ENCODE measurements at regions not wholly inside any gene's neighbourhood (a gene's known extent, or its start where the extent isn't known, plus 50 kb on each side); places are given as distances from the start of the nearest gene placed in this dataset.
"Not testable (repeated sequence)": the region's sequence is repeated elsewhere in the genome, so short reads cannot be mapped to it uniquely, and the experiment has no call there.

GRCh38 chr11:127789927-127790326, 789.4 kb upstream of the KIRREL3 start:
- Mint-ChIP-seq H3K27ac (no peak overlapping the region), H3K36me3 (ENCODE audit: low read depth) (no peaks in the 10 kb centered on the region), H3K4me1 (ENCODE audit: low read depth) (no peaks in the 10 kb centered on the region), H3K27me3 (ENCODE audit: insufficient read depth) (no peaks in the 10 kb centered on the region), H3K9me3 (no peaks in the 10 kb centered on the region), H3K4me3 (no peak overlapping the region)
- intact Hi-C loops (cut with micrococcal nuclease) = no loop called here
- DNase-seq (ENCODE audit: low spot score) = no peak

DNA sequence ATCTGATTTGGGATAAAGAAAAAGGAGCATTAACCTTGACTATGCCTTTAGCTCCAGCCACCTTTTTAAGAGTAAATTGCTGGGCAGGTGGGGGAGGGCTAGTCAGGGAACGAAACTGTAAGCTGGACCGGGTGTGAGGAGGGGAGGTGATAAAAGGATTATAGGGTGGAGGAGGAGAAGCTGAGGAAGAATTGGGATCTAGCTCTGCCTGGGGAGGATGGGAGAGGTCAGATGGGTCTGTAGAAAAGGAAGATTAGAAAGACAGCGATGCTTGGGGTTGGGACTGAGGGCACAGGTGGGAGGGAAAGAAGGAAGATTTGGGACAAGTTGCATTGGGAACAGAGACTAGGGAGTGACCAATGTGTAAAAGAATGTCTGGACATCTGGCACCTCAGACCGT, 772.4 kb upstream of the KIRREL3 start:
- H3K27ac Mint-ChIP-seq; H3K36me3 Mint-ChIP-seq (ENCODE audit: low read depth); H3K9me3 Mint-ChIP-seq; H3K27me3 Mint-ChIP-seq (ENCODE audit: insufficient read depth); DNase-seq (ENCODE audit: low spot score); H3K4me1 Mint-ChIP-seq (ENCODE audit: low read depth); intact Hi-C loops (cut with micrococcal nuclease); H3K4me3 Mint-ChIP-seq: not testable (repeated sequence)

- H3K27me3 Mint-ChIP-seq (ENCODE audit: insufficient read depth); intact Hi-C loops (cut with micrococcal nuclease); H3K27ac Mint-ChIP-seq; H3K9me3 Mint-ChIP-seq; H3K4me3 Mint-ChIP-seq; H3K4me1 Mint-ChIP-seq (ENCODE audit: low read depth); DNase-seq (ENCODE audit: low spot score); H3K36me3 Mint-ChIP-seq (ENCODE audit: low read depth): not testable (repeated sequence)
These were observed 768.4 kb upstream of the KIRREL3 start for GRCh38 chr11:127768931-127769330.

DNA sequence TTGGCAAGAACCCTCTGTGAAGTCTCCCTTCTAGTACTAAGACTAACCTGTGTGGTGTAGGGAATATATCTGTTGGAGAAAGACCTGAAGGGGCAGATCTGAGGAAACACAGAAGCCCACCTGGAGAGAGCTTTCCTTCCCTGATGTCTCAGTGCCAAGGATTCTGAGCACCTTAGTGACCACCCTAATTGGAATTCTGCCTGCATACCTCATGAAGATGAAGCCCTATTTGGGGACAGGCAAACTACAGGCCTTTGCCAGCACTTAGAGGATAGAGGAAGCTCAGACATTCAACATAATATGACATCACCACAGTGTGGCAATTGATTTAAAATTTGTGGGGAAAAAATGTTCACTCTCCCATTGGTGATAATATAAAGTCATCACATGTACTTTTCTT, 766.2 kb upstream of the KIRREL3 start:
- DNase-seq (ENCODE audit: low spot score) = no peak
- no peak overlapping the region for H3K27ac Mint-ChIP-seq
- intact Hi-C loops (cut with micrococcal nuclease) = no loop called here
- H3K27me3 Mint-ChIP-seq (ENCODE audit: insufficient read depth) = no peaks in the 10 kb centered on the region
- H3K4me1 Mint-ChIP-seq (ENCODE audit: low read depth) = no peaks in the 10 kb centered on the region
- no peaks in the 10 kb centered on the region for H3K36me3 Mint-ChIP-seq (ENCODE audit: low read depth)
- no peak overlapping the region for H3K4me3 Mint-ChIP-seq
- no peaks in the 10 kb centered on the region for H3K9me3 Mint-ChIP-seq

GRCh38 chr11:127738771-127739286, 738.3 kb upstream of the KIRREL3 start:
- no peaks in the 10 kb centered on the region for H3K27me3 Mint-ChIP-seq (ENCODE audit: insufficient read depth)
- H3K36me3 Mint-ChIP-seq (ENCODE audit: low read depth) = no peaks in the 10 kb centered on the region
- no peak overlapping the region for H3K4me3 Mint-ChIP-seq
- no peak for DNase-seq (ENCODE audit: low spot score)
- H3K4me1 Mint-ChIP-seq (ENCODE audit: low read depth) = no peaks in the 10 kb centered on the region
- intact Hi-C loops (cut with micrococcal nuclease) = no loop called here
- H3K27ac Mint-ChIP-seq = no peak overlapping the region
- H3K9me3 Mint-ChIP-seq = no peaks in the 10 kb centered on the region

DNA sequence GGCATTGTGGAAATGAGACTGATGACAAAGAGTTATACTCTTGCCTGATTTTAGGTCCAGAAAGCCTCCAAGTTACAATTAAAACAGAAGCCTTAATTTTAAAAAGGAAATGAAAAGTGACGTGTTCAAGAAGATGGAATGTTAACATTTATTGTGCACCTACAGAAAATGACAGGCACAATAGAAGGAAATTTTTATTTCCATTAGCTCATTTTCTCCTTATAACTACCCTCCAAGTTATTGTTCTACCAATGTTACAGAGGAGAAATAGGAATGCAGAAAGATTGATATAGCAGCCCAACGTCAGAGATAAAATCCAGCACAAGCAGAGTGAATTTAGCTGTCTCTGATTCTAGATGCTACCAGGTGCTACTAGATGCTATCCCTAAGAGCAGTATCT, 736.9 kb upstream of the KIRREL3 start:
- Mint-ChIP-seq H3K36me3 (ENCODE audit: low read depth) (no peaks in the 10 kb centered on the region), H3K4me1 (ENCODE audit: low read depth) (no peaks in the 10 kb centered on the region), H3K9me3 (no peaks in the 10 kb centered on the region), H3K27me3 (ENCODE audit: insufficient read depth) (no peaks in the 10 kb centered on the region), H3K27ac (no peak overlapping the region), H3K4me3 (no peak overlapping the region)
- no peak for DNase-seq (ENCODE audit: low spot score)
- intact Hi-C loops (cut with micrococcal nuclease) = no loop called here

DNA sequence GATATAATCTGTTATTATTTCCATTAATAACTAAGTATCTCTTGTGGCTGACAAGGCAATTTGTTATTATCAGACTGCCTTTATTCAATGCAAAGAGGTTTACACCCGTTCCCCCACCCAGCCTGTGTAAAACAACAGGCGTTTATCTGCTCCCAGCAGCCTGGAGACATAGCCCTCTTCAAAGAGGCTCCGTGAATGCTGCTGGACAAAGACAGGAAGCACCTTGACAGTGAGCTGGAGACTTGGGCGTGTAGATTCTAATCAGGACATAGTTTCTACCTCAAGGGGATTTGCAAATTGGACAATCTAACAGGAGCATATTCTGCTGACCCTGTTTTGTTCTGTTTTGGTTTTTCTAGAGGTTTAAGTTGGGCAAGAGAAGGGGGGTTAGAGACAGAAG, 733.0 kb upstream of the KIRREL3 start:
- H3K4me1 Mint-ChIP-seq (ENCODE audit: low read depth) = no peaks in the 10 kb centered on the region
- no peaks in the 10 kb centered on the region for H3K9me3 Mint-ChIP-seq
- no peak overlapping the region for H3K27ac Mint-ChIP-seq
- no peak overlapping the region for H3K4me3 Mint-ChIP-seq
- DNase-seq (ENCODE audit: low spot score) = no peak
- H3K27me3 Mint-ChIP-seq (ENCODE audit: insufficient read depth) = no peaks in the 10 kb centered on the region
- intact Hi-C loops (cut with micrococcal nuclease) = no loop called here
- H3K36me3 Mint-ChIP-seq (ENCODE audit: low read depth) = no peaks in the 10 kb centered on the region

- no peaks in the 10 kb centered on the region for H3K27me3 Mint-ChIP-seq (ENCODE audit: insufficient read depth)
- H3K4me3 Mint-ChIP-seq = no peak overlapping the region
- no peaks in the 10 kb centered on the region for H3K4me1 Mint-ChIP-seq (ENCODE audit: low read depth)
These were observed 725.8 kb upstream of the KIRREL3 start for GRCh38 chr11:127726367-127726766.

DNA sequence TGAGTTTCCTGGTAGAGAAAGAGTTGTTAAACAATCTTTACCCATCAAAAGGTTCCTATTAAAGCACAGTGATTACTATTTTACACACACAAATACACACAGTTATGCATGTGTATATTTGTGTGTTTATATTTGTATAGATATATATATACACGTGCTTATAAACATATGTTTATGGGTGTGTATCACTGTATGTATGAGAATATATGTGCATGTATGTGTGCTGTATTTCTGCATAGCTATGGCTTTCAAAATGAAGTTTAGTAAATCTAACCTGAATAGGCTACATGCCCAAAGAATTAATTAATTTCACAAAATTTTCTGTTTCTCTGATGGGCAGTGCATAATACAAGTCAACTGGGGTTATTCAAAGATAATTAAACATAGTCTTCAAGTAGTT, 723.1 kb upstream of the KIRREL3 start:
- intact Hi-C loops (cut with micrococcal nuclease) = no loop called here
- H3K4me3 Mint-ChIP-seq = no peak overlapping the region
- H3K9me3 Mint-ChIP-seq = no peaks in the 10 kb centered on the region
- no peaks in the 10 kb centered on the region for H3K4me1 Mint-ChIP-seq (ENCODE audit: low read depth)
- no peaks in the 10 kb centered on the region for H3K36me3 Mint-ChIP-seq (ENCODE audit: low read depth)
- no peak overlapping the region for H3K27ac Mint-ChIP-seq
- H3K27me3 Mint-ChIP-seq (ENCODE audit: insufficient read depth) = no peaks in the 10 kb centered on the region
- DNase-seq (ENCODE audit: low spot score) = no peak

More at GRCh38 chr11:127726367-127726766, 725.8 kb upstream of the KIRREL3 start:
- no peaks in the 10 kb centered on the region for H3K9me3 Mint-ChIP-seq
- intact Hi-C loops (cut with micrococcal nuclease) = no loop called here
- DNase-seq (ENCODE audit: low spot score) = no peak
- H3K27ac Mint-ChIP-seq = no peak overlapping the region
- H3K36me3 Mint-ChIP-seq (ENCODE audit: low read depth) = no peaks in the 10 kb centered on the region

DNA sequence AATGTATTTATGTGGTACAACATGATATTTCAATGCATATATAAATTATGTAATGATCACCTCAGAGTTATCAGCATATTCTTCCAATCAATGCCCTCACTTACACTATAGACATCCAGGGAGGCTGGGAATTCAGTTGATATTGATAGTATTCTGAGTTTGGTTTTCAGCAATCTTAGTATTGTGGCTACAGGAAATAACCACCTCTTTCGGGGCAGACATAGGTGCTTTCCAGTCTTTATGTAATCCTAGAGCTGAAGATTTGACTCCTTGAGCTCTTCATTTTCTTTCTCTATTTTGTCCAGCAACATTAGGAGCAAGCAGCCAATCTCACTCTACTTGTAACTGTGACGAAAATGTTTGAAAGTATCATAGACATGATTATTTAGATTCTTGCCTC, 712.7 kb upstream of the KIRREL3 start:
- H3K4me3 Mint-ChIP-seq = no peak overlapping the region
- H3K27ac Mint-ChIP-seq = no peak overlapping the region
- no peaks in the 10 kb centered on the region for H3K36me3 Mint-ChIP-seq (ENCODE audit: low read depth)
- no peaks in the 10 kb centered on the region for H3K4me1 Mint-ChIP-seq (ENCODE audit: low read depth)
- no peaks in the 10 kb centered on the region for H3K9me3 Mint-ChIP-seq
- intact Hi-C loops (cut with micrococcal nuclease) = no loop called here
- no peak for DNase-seq (ENCODE audit: low spot score)
- no peaks in the 10 kb centered on the region for H3K27me3 Mint-ChIP-seq (ENCODE audit: insufficient read depth)

DNA sequence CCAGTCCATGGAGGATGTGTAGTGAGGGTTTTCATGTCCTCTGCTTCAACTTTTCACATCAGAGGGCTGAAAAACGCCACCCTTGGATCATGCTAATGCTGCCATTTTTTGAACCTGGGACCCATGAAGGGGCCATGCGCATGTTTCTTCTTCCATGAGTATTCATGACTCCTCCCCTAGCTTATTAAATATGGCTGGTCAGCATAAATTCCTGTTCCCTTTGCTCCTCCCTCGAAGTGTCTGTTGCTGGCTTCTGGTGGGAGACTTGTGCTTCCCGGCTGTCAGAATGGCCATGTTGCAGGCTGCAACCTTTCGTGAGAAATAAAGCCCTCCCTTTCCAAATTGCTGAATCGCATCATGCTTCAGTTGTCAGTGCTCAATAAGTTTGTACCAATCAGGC, 711.2 kb upstream of the KIRREL3 start:
- DNase-seq (ENCODE audit: low spot score) = no peak
- no peaks in the 10 kb centered on the region for H3K36me3 Mint-ChIP-seq (ENCODE audit: low read depth)
- no peaks in the 10 kb centered on the region for H3K27me3 Mint-ChIP-seq (ENCODE audit: insufficient read depth)
- H3K4me1 Mint-ChIP-seq (ENCODE audit: low read depth) = no peaks in the 10 kb centered on the region
- H3K27ac Mint-ChIP-seq = no peak overlapping the region
- no peak overlapping the region for H3K4me3 Mint-ChIP-seq
- intact Hi-C loops (cut with micrococcal nuclease) = no loop called here
- no peaks in the 10 kb centered on the region for H3K9me3 Mint-ChIP-seq

DNA sequence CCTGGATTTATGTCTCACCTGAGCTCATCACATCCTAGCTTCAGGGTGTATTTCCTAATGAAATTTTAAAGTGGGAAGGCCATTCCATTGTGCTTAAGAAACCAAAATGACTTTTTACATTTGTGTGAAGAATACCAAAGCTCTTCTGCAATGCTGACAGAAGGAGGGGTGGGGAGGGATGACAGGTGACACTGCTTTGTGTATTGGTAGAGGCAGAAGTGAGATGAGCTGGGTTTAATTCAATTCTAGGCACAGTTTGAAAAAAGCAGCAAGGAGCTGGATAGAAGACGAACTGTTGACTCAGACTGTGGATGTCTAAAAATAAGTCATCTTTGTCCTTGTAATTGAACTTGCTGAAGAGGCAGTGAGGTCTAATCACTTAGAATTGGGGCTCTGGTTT, 710.3 kb upstream of the KIRREL3 start:
- no peak overlapping the region for H3K4me3 Mint-ChIP-seq
- H3K4me1 Mint-ChIP-seq (ENCODE audit: low read depth) = no peaks in the 10 kb centered on the region
- no peaks in the 10 kb centered on the region for H3K36me3 Mint-ChIP-seq (ENCODE audit: low read depth)
- DNase-seq (ENCODE audit: low spot score) = no peak
- H3K27ac Mint-ChIP-seq = no peak overlapping the region
- intact Hi-C loops (cut with micrococcal nuclease) = no loop called here
- H3K9me3 Mint-ChIP-seq = no peaks in the 10 kb centered on the region
- H3K27me3 Mint-ChIP-seq (ENCODE audit: insufficient read depth) = no peaks in the 10 kb centered on the region

GRCh38 chr11:127709960-127710359, 709.4 kb upstream of the KIRREL3 start:
- intact Hi-C loops (cut with micrococcal nuclease) = no loop called here
- no peaks in the 10 kb centered on the region for H3K36me3 Mint-ChIP-seq (ENCODE audit: low read depth)

DNA sequence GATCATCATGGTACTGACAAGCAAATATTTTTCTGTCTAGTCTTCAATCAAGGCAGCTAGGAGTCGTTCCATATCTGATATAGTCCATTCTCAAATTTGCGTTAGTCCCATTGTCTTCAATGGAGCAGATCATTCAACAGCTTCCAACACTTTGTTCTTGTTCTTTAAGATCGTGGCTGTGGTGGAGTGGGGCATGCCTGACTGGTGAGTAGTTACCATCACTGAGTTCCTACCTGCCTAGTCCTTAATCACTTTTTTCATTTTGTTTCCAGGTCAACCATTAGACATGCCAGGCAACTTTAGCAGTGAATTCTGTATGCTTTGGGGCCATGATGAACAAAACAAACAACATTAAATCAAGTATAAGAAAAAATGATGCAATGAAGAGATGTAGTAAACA, 693.1 kb upstream of the KIRREL3 start:
- Mint-ChIP-seq H3K4me1 (ENCODE audit: low read depth) (no peaks in the 10 kb centered on the region), H3K36me3 (ENCODE audit: low read depth) (no peaks in the 10 kb centered on the region), H3K27ac (no peak overlapping the region), H3K4me3 (no peak overlapping the region), H3K9me3 (no peaks in the 10 kb centered on the region), H3K27me3 (ENCODE audit: insufficient read depth) (no peaks in the 10 kb centered on the region)
- DNase-seq (ENCODE audit: low spot score) = no peak
- intact Hi-C loops (cut with micrococcal nuclease) = no loop called here

More at GRCh38 chr11:127709960-127710359, 709.4 kb upstream of the KIRREL3 start:
- Mint-ChIP-seq H3K9me3 (no peaks in the 10 kb centered on the region), H3K27ac (no peak overlapping the region), H3K4me3 (no peak overlapping the region), H3K4me1 (ENCODE audit: low read depth) (no peaks in the 10 kb centered on the region), H3K27me3 (ENCODE audit: insufficient read depth) (no peaks in the 10 kb centered on the region)
- no peak for DNase-seq (ENCODE audit: low spot score)

Measured in activated T-helper 1 cell treated with anti-CD3 and anti-CD28 coated beads, Interleukin-12 subunit alpha, Interleukin-12 subunit beta, Interleukin-2, Interleukin-4 antibody, amounts not matched to agents 30 ng/mL and 10 ng/mL and 1 ng/mL, durations not matched to agents 14 hours and 24 hours and 36 hours (primary cell).